HK-2 (cell line): ENCODE measurements at regions not wholly inside any gene's neighbourhood (a gene's known extent, or its start where the extent isn't known, plus 50 kb on each side); places are given as distances from the start of the nearest gene placed in this dataset.

Source experiments
- DNase-seq: peaks from one replicate; pipeline ENCODE4 v3.0.0-alpha.2; 2018; ENCODE audit not compliant: unreplicated experiment

- no peak for DNase-seq
Observed at GRCh38 chr2:172230889-172231401, 128.2 kb upstream of the DLX2 start.

- no peak for DNase-seq
Observed at GRCh38 chr2:172231508-172231907, 128.8 kb upstream of the DLX2 start.

GRCh38 chr2:172232708-172233396, 130.2 kb upstream of the DLX2 start:
- DNase-seq, result no peak

GRCh38 chr2:172233987-172234715, 131.5 kb upstream of the DLX2 start:
- DNase-seq, result no peak

- DNase-seq, result no peak
Observed at GRCh38 chr2:172234716-172235691, 132.3 kb upstream of the DLX2 start.

GRCh38 chr2:172239944-172240590, 137.4 kb upstream of the DLX2 start:
- no peak for DNase-seq

- no peak for DNase-seq
Observed at GRCh38 chr2:172241222-172241621, 138.5 kb upstream of the DLX2 start.

GRCh38 chr2:172242471-172242870, 139.8 kb upstream of the DLX2 start:
- DNase-seq, result no peak

- no peak for DNase-seq
Observed at GRCh38 chr2:172242961-172243360, 140.3 kb upstream of the DLX2 start.

GRCh38 chr2:172244419-172245130, 141.9 kb upstream of the DLX2 start:
- DNase-seq, result no peak

GRCh38 chr2:172246649-172247048, 143.9 kb upstream of the DLX2 start:
- no peak for DNase-seq

- no peak for DNase-seq
Observed at GRCh38 chr2:172247203-172247602, 144.5 kb upstream of the DLX2 start.

- no peak for DNase-seq
Observed at GRCh38 chr2:172248381-172248780, 145.7 kb upstream of the DLX2 start.

GRCh38 chr2:172248785-172249187, 146.1 kb upstream of the DLX2 start:
- no peak for DNase-seq

- no peak for DNase-seq
Observed at GRCh38 chr2:172249334-172249733, 146.6 kb upstream of the DLX2 start.

GRCh38 chr2:172249986-172250385, 147.3 kb upstream of the DLX2 start:
- DNase-seq, result peak; percentile 20

- DNase-seq, result no peak
Observed at GRCh38 chr2:172251231-172251630, 148.5 kb upstream of the DLX2 start.

GRCh38 chr2:172252154-172252553, 149.5 kb upstream of the DLX2 start:
- DNase-seq, result no peak

GRCh38 chr2:172253190-172254052, 150.7 kb upstream of the DLX2 start:
- DNase-seq, result peak; percentile 87

- DNase-seq, result no peak
Observed at GRCh38 chr2:172256886-172257285, 154.2 kb upstream of the DLX2 start.
